ENCODE measurements at regions not wholly inside any gene's neighbourhood (a gene's known extent, or its start where the extent isn't known, plus 50 kb on each side); places are given as distances from the start of the nearest gene placed in this dataset.

DNA sequence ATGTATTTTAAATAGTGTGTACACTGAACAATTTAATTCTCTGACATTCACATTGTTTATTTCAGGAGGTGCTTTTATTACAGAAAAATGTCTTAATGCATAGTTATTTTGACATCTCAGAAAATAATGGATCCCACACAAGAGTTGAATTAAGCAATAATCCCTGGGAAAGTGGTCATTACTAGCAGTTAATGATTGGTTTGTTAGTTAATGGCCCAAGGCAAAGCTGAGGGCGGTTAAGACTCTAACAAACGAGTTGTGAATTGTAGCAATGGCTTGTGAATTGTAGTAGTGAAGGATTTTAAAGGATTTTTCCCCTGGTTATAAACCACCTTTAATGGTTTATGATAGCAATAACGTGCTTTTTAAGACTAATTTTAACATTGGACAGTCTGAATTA, 1316.0 kb upstream of the GJE1 start:
- Mint-ChIP-seq H3K4me3 (ENCODE audit: unreplicated experiment) (no peak overlapping the region), H3K27me3 (ENCODE audit: insufficient read depth, unreplicated experiment) (no peaks in the 10 kb centered on the region), H3K4me1 (ENCODE audit: insufficient read depth, unreplicated experiment) (no peaks in the 10 kb centered on the region), H3K9me3 (ENCODE audit: unreplicated experiment) (no peaks in the 10 kb centered on the region), H3K36me3 (ENCODE audit: insufficient read depth, unreplicated experiment) (peaks cover 6% of the 10 kb centered on the region), H3K27ac (ENCODE audit: low read depth, unreplicated experiment) (no peak overlapping the region)
- intact Hi-C loops (cut with micrococcal nuclease), result no loop called here
- ChIA-PET CTCF (no interaction called here), POLR2A (interaction anchor here (0.5 kb wide), 1 partner anchor 94 kb away, joined by 3 read pairs; no protein-coding TSS in a partner anchor)
- no TSS peak for BruUV-seq (replicated peaks)
- no peak for DNase-seq (ENCODE audit: unreplicated experiment)
- no peak for TF ChIP-seq CTCF (IDR thresholded peaks at IDR 0.05; ENCODE audit: unreplicated experiment)

- H3K27me3 Mint-ChIP-seq (ENCODE audit: insufficient read depth, unreplicated experiment), result no peaks in the 10 kb centered on the region
- intact Hi-C loops (cut with micrococcal nuclease), result no loop called here
- peaks cover 6% of the 10 kb centered on the region for H3K36me3 Mint-ChIP-seq (ENCODE audit: insufficient read depth, unreplicated experiment)
- H3K4me1 Mint-ChIP-seq (ENCODE audit: insufficient read depth, unreplicated experiment), result no peaks in the 10 kb centered on the region
- H3K4me3 Mint-ChIP-seq (ENCODE audit: unreplicated experiment), result no peak overlapping the region
- ChIA-PET POLR2A (no interaction called here), CTCF (no interaction called here)
- DNase-seq (ENCODE audit: unreplicated experiment), result peak; percentile 23
- no TSS peak for BruUV-seq (replicated peaks)
- no peak overlapping the region for H3K27ac Mint-ChIP-seq (ENCODE audit: low read depth, unreplicated experiment)
- no peak for TF ChIP-seq CTCF (IDR thresholded peaks at IDR 0.05; ENCODE audit: unreplicated experiment)
- no peaks in the 10 kb centered on the region for H3K9me3 Mint-ChIP-seq (ENCODE audit: unreplicated experiment)
Measured at GRCh38 chr6:140812636-140813035, 1320.1 kb upstream of the GJE1 start.

DNA sequence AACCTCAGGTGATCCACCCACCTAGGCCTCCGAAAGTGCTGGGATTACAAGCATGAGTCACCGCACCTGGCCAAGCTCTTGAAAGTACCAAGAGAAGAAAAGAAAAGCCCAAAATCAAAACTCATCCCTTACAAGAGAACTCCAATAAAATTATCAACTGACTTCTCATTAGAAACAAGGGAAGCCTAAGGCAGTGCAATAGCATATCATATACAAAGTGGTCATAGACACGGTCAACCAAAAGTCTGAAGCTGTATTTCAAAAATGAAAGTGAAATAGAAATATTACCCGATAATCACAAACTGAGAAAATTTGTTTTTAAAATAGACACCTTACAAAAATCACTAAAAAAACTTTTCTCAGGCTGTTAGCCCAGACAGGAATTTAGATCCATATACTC, 1321.1 kb upstream of the GJE1 start:
- BruUV-seq (replicated peaks), result no TSS peak
- H3K27me3 Mint-ChIP-seq (ENCODE audit: insufficient read depth, unreplicated experiment), result no peaks in the 10 kb centered on the region
- intact Hi-C loops (cut with micrococcal nuclease), result no loop called here
- no peaks in the 10 kb centered on the region for H3K4me1 Mint-ChIP-seq (ENCODE audit: insufficient read depth, unreplicated experiment)
- no peak overlapping the region for H3K27ac Mint-ChIP-seq (ENCODE audit: low read depth, unreplicated experiment)
- H3K4me3 Mint-ChIP-seq (ENCODE audit: unreplicated experiment), result no peak overlapping the region
- DNase-seq (ENCODE audit: unreplicated experiment), result no peak
- H3K36me3 Mint-ChIP-seq (ENCODE audit: insufficient read depth, unreplicated experiment), result peaks cover 6% of the 10 kb centered on the region
- no peak for TF ChIP-seq CTCF (IDR thresholded peaks at IDR 0.05; ENCODE audit: unreplicated experiment)
- ChIA-PET CTCF (no interaction called here), POLR2A (no interaction called here)
- no peaks in the 10 kb centered on the region for H3K9me3 Mint-ChIP-seq (ENCODE audit: unreplicated experiment)

GRCh38 chr6:140809694-140810101, 1323.0 kb upstream of the GJE1 start:
- CTCF ChIA-PET, result interaction anchor here (1.2 kb wide), 1 partner anchor 10 kb away, joined by 3 read pairs; no protein-coding TSS in a partner anchor
- Mint-ChIP-seq H3K4me1 (ENCODE audit: insufficient read depth, unreplicated experiment) (no peaks in the 10 kb centered on the region), H3K9me3 (ENCODE audit: unreplicated experiment) (no peaks in the 10 kb centered on the region), H3K4me3 (ENCODE audit: unreplicated experiment) (no peak overlapping the region), H3K36me3 (ENCODE audit: insufficient read depth, unreplicated experiment) (peaks cover 6% of the 10 kb centered on the region), H3K27me3 (ENCODE audit: insufficient read depth, unreplicated experiment) (no peaks in the 10 kb centered on the region), H3K27ac (ENCODE audit: low read depth, unreplicated experiment) (no peak overlapping the region)
- no peak for DNase-seq (ENCODE audit: unreplicated experiment)
- intact Hi-C loops (cut with micrococcal nuclease), result no loop called here
- POLR2A ChIA-PET, result interaction anchor here (0.6 to 1.1 kb wide), 2 partner anchors 48 to 136 kb away, joined by 3 read pairs; no protein-coding TSS in a partner anchor
- no TSS peak for BruUV-seq (replicated peaks)
- no peak for TF ChIP-seq CTCF (IDR thresholded peaks at IDR 0.05; ENCODE audit: unreplicated experiment)

Measured in MCF 10A (cell line).